Neural cell (in vitro differentiated cells): ENCODE measurements at regions not wholly inside any gene's neighbourhood (a gene's known extent, or its start where the extent isn't known, plus 50 kb on each side); places are given as distances from the start of the nearest gene placed in this dataset.

Source experiments
- H2AFZ ChIP-seq: fragments of 200-600, 300-800 bp; sonication (generic), shearing (Covaris generic); 2 replicates; pipeline ENCODE4 v1.6.0; 2014; ENCODE audit warnings: low read depth, mild to moderate bottlenecking, antibody characterized with exemption, low read length, moderate library complexity
- H3F3A ChIP-seq: fragments of 200-600 bp; shearing (Covaris generic); 2 replicates; pipeline ENCODE4 v1.6.1; 2016; ENCODE audit warnings: mild to moderate bottlenecking, moderate library complexity, mixed read lengths, antibody characterized with exemption, low read length; ENCODE audit not compliant: insufficient read depth, poor library complexity, severe bottlenecking
- H3K27ac ChIP-seq: fragments of 200-600, 300-800 bp; sonication (generic), shearing (Covaris generic); 2 replicates; pipeline ENCODE4 v1.5.1; 2014; ENCODE audit warnings: mild to moderate bottlenecking, low read length, moderate library complexity
- H3K27me3 ChIP-seq: fragments of 300-800, 200-600 bp; sonication (generic), shearing (Covaris generic); 2 replicates; pipeline ENCODE4 v1.6.0; 2014; ENCODE audit warnings: mild to moderate bottlenecking, low read depth, low read length, moderate library complexity; ENCODE audit not compliant: insufficient read depth
- H3K36me3 ChIP-seq: fragments of 300-800, 200-600 bp; sonication (generic), shearing (Covaris generic); 2 replicates; pipeline ENCODE4 v1.5.1; 2014; ENCODE audit warnings: mild to moderate bottlenecking, antibody characterized with exemption, low read length, moderate library complexity; ENCODE audit not compliant: insufficient read depth
- H3K4me2 ChIP-seq: fragments of 300-800, 200-600 bp; sonication (generic), shearing (Covaris generic); 2 replicates; pipeline ENCODE4 v1.6.0; 2014; ENCODE audit warnings: mild to moderate bottlenecking, low read length
- H3K4me3 ChIP-seq: fragments of 300-800, 200-600 bp; sonication (generic), shearing (Covaris generic); 2 replicates; pipeline ENCODE4 v1.5.1; 2014; ENCODE audit warnings: mild to moderate bottlenecking, low read length, moderate library complexity
- H3K79me2 ChIP-seq: fragments of 200-600 bp; shearing (Covaris generic); replicated peaks from 2 replicates; pipeline ENCODE4 v1.6.0; 2014; ENCODE audit warnings: mild to moderate bottlenecking, low read length, moderate library complexity; ENCODE audit not compliant: insufficient read depth
- H3K9ac ChIP-seq: fragments of 300-800, 200-600 bp; sonication (generic), shearing (Covaris generic); 2 replicates; pipeline ENCODE4 v1.6.1; 2016; ENCODE audit warnings: mild to moderate bottlenecking, low read length, mixed read lengths
- H3K9me2 ChIP-seq: fragments of 200-600 bp; shearing (Covaris generic); 2 replicates; pipeline ENCODE4 v1.6.1; 2016; ENCODE audit warnings: mild to moderate bottlenecking, low read length, mixed read lengths; ENCODE audit not compliant: insufficient read depth
- H3K9me3 ChIP-seq: fragments of 200-600, 300-800 bp; sonication (generic), shearing (Covaris generic); 2 replicates; pipeline ENCODE4 v1.6.1; 2016; ENCODE audit warnings: mild to moderate bottlenecking, mixed run types, low read length, moderate library complexity, mixed read lengths
- H4K20me1 ChIP-seq: fragments of 200-600 bp; shearing (Covaris generic); 2 replicates; pipeline ENCODE4 v1.6.1; 2016; ENCODE audit warnings: mild to moderate bottlenecking, mixed run types; ENCODE audit not compliant: insufficient read depth
- EP300 ChIP-seq: fragments of 450-650 bp; conservative IDR thresholded peaks from 2 replicates; pipeline ENCODE4 v1.6.1; 2014; ENCODE audit warnings: antibody characterized with exemption, mild to moderate bottlenecking, moderate library complexity; ENCODE audit not compliant: poor library complexity, severe bottlenecking
- EZH2 ChIP-seq: fragments of 200-600, 300-800 bp; shearing (Covaris generic), sonication (generic); IDR thresholded peaks from 2 replicates; pipeline ENCODE4 v1.6.1; 2014; ENCODE audit warnings: antibody characterized with exemption, low read length, borderline replicate concordance, mild to moderate bottlenecking; ENCODE audit not compliant: insufficient read depth, poor library complexity, severe bottlenecking
- MXI1 ChIP-seq: fragments of 450-650 bp; conservative IDR thresholded peaks from 2 replicates; pipeline ENCODE4 v1.6.1; 2014; ENCODE audit warnings: antibody characterized with exemption, mild to moderate bottlenecking; ENCODE audit not compliant: poor library complexity, severe bottlenecking
- POLR2AphosphoS5 ChIP-seq: IDR thresholded peaks from 2 replicates; pipeline ENCODE4 v1.6.1; 2012
- RAD21 ChIP-seq: fragments of 450-650 bp; conservative IDR thresholded peaks from 2 replicates; pipeline ENCODE4 v1.6.1; 2014; ENCODE audit warnings: antibody characterized with exemption, mild to moderate bottlenecking, moderate library complexity
- SMC3 ChIP-seq: fragments of 450-650 bp; conservative IDR thresholded peaks from 2 replicates; pipeline ENCODE4 v1.6.1; 2014; ENCODE audit warnings: antibody characterized with exemption, mild to moderate bottlenecking, moderate library complexity; ENCODE audit not compliant: poor library complexity
- TAF1 ChIP-seq: IDR thresholded peaks from 2 replicates; pipeline ENCODE4 v1.6.1; 2012; ENCODE audit warnings: low read depth
- TF ChIP-seq, protein P1 (sequence below): fragments of 450-650 bp; IDR thresholded peaks from 2 replicates; pipeline ENCODE4 v1.5.1; 2014; ENCODE audit warnings: antibody characterized with exemption, mild to moderate bottlenecking, moderate library complexity; ENCODE audit not compliant: poor library complexity, severe bottlenecking
- TF ChIP-seq, protein P2 (sequence below): IDR thresholded peaks from 2 replicates; pipeline ENCODE4 v1.6.1; 2012; ENCODE audit warnings: borderline replicate concordance

DNA sequence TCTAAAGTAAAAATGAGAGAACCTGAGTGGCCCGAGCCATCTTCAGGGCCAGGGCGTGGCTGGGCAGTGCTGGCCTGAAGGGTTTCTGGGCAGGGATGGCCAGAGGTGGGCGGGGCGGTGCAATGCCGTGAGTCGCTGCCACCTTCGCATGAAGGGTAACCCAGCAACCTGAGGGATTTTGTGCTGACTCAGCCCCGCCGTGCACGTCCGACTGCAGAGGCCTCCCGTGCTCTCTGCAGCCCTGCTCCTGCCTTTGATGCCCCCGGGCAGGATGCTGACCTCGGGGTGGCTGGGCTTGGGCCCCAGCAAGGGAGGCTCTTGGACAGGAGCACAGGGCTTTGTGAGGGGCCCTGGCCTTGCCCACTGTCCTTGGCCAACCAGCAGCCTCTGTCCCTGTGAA is 81.7 kb upstream of the GATA5 start:
- TF ChIP-seq, protein P1, sequence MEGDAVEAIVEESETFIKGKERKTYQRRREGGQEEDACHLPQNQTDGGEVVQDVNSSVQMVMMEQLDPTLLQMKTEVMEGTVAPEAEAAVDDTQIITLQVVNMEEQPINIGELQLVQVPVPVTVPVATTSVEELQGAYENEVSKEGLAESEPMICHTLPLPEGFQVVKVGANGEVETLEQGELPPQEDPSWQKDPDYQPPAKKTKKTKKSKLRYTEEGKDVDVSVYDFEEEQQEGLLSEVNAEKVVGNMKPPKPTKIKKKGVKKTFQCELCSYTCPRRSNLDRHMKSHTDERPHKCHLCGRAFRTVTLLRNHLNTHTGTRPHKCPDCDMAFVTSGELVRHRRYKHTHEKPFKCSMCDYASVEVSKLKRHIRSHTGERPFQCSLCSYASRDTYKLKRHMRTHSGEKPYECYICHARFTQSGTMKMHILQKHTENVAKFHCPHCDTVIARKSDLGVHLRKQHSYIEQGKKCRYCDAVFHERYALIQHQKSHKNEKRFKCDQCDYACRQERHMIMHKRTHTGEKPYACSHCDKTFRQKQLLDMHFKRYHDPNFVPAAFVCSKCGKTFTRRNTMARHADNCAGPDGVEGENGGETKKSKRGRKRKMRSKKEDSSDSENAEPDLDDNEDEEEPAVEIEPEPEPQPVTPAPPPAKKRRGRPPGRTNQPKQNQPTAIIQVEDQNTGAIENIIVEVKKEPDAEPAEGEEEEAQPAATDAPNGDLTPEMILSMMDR, result no peak
- no peak for TF ChIP-seq RAD21
- no peak for TF ChIP-seq SMC3
- TF ChIP-seq EP300, result no peak
- TF ChIP-seq, protein P2, sequence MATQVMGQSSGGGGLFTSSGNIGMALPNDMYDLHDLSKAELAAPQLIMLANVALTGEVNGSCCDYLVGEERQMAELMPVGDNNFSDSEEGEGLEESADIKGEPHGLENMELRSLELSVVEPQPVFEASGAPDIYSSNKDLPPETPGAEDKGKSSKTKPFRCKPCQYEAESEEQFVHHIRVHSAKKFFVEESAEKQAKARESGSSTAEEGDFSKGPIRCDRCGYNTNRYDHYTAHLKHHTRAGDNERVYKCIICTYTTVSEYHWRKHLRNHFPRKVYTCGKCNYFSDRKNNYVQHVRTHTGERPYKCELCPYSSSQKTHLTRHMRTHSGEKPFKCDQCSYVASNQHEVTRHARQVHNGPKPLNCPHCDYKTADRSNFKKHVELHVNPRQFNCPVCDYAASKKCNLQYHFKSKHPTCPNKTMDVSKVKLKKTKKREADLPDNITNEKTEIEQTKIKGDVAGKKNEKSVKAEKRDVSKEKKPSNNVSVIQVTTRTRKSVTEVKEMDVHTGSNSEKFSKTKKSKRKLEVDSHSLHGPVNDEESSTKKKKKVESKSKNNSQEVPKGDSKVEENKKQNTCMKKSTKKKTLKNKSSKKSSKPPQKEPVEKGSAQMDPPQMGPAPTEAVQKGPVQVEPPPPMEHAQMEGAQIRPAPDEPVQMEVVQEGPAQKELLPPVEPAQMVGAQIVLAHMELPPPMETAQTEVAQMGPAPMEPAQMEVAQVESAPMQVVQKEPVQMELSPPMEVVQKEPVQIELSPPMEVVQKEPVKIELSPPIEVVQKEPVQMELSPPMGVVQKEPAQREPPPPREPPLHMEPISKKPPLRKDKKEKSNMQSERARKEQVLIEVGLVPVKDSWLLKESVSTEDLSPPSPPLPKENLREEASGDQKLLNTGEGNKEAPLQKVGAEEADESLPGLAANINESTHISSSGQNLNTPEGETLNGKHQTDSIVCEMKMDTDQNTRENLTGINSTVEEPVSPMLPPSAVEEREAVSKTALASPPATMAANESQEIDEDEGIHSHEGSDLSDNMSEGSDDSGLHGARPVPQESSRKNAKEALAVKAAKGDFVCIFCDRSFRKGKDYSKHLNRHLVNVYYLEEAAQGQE, result no peak
- TF ChIP-seq POLR2AphosphoS5, result no peak
- TF ChIP-seq MXI1, result no peak
- no peak for TF ChIP-seq EZH2
- TF ChIP-seq TAF1, result no peak
- H3K27ac ChIP-seq, result no peak overlapping the region
- peaks cover 4% of the 10 kb centered on the region for H3K27me3 ChIP-seq

DNA sequence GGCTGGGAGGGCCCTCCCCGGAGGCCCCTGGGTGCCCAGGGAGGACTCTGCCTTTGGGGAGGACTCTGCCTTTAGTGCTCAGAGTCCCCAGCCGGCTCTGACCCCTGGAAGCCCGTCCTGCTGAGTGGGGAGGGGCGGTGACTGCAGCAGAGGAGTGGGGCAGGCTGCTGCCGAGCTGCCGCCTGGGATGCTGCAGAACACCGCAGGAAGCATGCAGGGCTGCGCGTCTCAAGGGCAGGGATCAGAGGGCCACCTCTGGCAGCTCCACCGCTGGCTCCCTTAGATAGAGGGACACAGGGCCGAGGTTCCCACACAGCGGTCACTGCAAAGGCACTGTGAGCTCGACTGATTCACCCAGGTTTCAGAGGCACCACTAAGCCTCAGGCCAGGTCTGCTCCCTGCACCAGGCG is 82.2 kb upstream of the GATA5 start:
- H3K9me3 ChIP-seq, result no peaks in the 10 kb centered on the region
- no peak overlapping the region for H3K9ac ChIP-seq
- H3K27me3 ChIP-seq, result no peaks in the 10 kb centered on the region
- no peaks in the 10 kb centered on the region for H3F3A ChIP-seq
- no peaks in the 10 kb centered on the region for H3K79me2 ChIP-seq
- H2AFZ ChIP-seq, result no peak overlapping the region
- no peak overlapping the region for H3K4me3 ChIP-seq
- TF ChIP-seq MXI1 (no peak), EP300 (no peak), RAD21 (no peak), EZH2 (no peak), SMC3 (no peak), TAF1 (no peak), POLR2AphosphoS5 (no peak)
- TF ChIP-seq, protein P1, result no peak
- TF ChIP-seq, protein P2, result no peak
- no peaks in the 10 kb centered on the region for H3K36me3 ChIP-seq
- H3K27ac ChIP-seq, result no peak overlapping the region
- no peaks in the 10 kb centered on the region for H3K9me2 ChIP-seq
- H4K20me1 ChIP-seq, result no peaks in the 10 kb centered on the region
- no peak overlapping the region for H3K4me2 ChIP-seq

More for the DNA sequence above, 81.7 kb upstream of the GATA5 start:
- Histone ChIP-seq H3K36me3 (no peaks in the 10 kb centered on the region), H3K4me3 (no peak overlapping the region), H3F3A (no peaks in the 10 kb centered on the region), H3K9me2 (no peaks in the 10 kb centered on the region), H3K9ac (no peak overlapping the region), H2AFZ (no peak overlapping the region), H3K9me3 (no peaks in the 10 kb centered on the region), H4K20me1 (no peaks in the 10 kb centered on the region), H3K4me2 (no peak overlapping the region), H3K79me2 (no peaks in the 10 kb centered on the region)
